ENCODE measurements at regions not wholly inside any gene's neighbourhood (a gene's known extent, or its start where the extent isn't known, plus 50 kb on each side); places are given as distances from the start of the nearest gene placed in this dataset.

- intact Hi-C loops (cut with DNase I): loop anchor here (5.0 kb wide), 3 partner anchors 77 to 277 kb away; no protein-coding TSS in a partner anchor
- ATAC-seq: no peak
Measured at GRCh38 chr11:130729678-130730300, 186.5 kb downstream of the SNX19 start.

DNA sequence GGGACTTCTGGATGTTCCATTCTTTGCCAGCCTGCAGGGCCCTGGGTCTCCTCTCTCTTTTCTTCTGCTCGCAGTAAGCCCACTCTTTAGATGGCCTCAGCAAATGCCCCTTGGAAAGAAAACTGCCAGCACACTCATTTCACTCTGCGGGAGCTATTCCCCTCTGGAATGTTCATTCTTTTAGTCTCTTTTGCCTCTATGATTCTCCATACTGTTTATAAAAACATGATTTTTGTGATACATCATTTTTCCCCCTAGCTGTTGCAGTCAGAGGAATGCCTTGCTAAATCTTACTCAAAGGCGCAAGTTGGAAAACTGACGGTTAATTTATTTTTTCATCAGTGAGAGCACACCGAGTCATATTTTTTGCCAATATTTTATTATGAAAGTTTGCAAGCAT lies 184.9 kb downstream of the SNX19 start:
- intact Hi-C loops (cut with DNase I): no loop called here
- ATAC-seq (no peak), DNase-seq (ENCODE audit: missing footprints) (no peak)

More at GRCh38 chr11:130729678-130730300, 186.5 kb downstream of the SNX19 start:
- no peak for DNase-seq (ENCODE audit: missing footprints)

DNA sequence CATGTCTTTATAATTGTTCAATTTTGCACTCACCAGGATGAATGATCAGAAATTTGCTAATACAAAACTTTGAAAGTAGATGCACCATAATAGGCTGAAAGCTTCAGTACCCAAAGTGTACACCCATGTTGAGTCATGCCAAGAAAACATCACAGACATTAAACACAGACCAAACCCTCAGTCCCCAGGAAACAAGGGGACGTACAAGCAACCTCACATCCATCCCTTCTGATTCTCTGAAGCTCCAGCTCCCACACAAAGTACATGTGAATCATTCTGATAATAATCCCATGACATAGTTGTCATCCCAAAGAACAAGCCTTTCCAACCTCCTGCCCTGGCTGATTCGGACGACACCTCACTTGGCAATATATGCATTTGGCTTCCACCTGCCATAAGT lies 183.8 kb downstream of the SNX19 start:
- ATAC-seq (no peak), DNase-seq (ENCODE audit: missing footprints) (no peak)
- intact Hi-C loops (cut with DNase I): no loop called here

DNA sequence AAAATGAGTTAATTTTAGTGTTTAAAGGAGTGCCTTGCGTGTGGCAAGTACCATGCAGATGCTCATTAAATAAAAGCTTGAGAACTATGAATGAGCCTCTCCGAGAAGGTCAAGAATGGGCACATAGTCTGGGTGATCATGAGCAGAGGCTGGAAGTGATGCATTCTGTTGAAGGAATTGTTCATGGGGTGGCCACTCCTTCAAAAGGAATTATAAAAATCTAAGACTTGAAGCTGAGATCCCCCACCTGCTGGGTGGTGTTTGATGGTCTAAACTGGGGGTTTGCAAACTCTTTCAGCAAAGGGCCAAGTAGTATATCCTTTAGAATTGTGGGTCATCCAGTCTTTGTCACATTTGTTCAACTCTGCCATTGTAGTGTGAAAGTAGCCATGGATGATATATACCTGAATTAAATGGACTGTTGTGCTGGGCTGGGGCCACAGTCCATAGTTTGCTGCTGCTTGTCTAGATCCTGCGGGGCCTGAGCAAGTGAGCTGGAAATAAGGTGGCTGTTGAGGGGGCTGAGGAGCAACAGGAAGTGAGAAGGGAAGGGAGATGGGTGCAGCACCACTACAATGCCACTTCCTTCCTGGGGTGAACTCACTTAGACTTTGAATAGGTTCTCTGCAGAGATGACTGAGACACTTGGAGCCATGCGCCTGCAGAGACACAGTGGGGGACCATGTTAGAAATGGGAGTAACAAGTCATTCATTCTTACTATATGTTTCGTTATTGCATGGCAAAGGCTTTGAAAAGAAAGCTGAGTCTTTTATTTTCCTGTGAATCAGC lies 179.0 kb downstream of the SNX19 start:
- no peak for ATAC-seq
- intact Hi-C loops (cut with DNase I): loop anchor here (5.0 kb wide), 3 partner anchors 60 to 210 kb away; no protein-coding TSS in a partner anchor
- no peak for DNase-seq (ENCODE audit: missing footprints)

DNA sequence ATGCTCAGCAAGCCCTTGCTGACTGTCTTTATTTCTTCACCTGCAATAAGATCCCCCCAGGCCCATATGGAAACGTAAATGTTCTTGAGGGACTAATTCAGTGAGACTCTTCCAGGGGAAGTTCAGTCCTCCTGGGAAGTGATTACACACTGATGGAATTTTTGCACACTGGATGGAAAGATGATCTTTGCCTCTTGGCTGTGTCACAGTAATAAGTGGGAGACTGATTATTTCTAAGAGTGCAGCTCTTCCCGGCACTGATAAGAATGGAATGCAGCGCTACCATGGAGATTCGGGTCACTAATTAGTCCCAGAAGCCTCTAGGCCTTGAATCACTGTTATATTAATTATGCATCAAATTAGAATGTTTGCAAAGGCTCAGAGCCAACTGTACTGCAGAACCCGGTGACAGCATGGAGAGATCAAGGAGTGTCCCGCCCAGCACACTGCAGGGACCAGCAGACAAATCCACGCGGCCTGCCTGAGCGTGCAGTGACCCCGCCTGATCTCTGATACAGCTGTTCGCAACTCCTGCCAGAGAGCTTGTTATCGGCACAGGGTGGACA lies 178.3 kb downstream of the SNX19 start:
- intact Hi-C loops (cut with DNase I): loop anchor here (5.0 kb wide), 3 partner anchors 61 to 211 kb away; no protein-coding TSS in a partner anchor
- ATAC-seq (peak; percentile 97), DNase-seq (ENCODE audit: missing footprints) (peak; percentile 82)

DNA sequence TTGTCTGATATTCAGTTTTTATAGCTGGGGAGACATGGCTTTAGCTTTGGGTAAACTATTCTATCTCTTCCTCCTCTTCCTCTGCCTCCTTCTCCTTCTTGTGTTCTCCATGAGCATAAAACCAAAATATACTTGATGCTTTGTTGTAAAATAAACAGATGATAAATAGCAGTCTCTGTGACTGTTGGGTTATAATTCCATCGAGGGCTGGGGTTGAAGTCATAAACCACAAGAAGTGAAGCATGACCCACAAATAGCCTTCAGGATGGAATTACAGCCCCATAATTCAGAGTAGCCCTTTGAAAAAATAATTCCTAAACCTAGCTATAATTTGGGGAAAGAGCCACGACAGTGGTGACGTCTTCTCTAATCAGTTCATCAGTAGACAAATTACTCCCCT lies 177.7 kb downstream of the SNX19 start:
- DNase-seq (ENCODE audit: missing footprints) (no peak), ATAC-seq (no peak)
- intact Hi-C loops (cut with DNase I): loop anchor here (5.0 kb wide), 3 partner anchors 61 to 211 kb away; no protein-coding TSS in a partner anchor

GRCh38 chr11:130740819-130741218 lies 175.5 kb downstream of the SNX19 start:
- ATAC-seq (no peak), DNase-seq (ENCODE audit: missing footprints) (no peak)
- intact Hi-C loops (cut with DNase I): no loop called here

- ATAC-seq (no peak), DNase-seq (ENCODE audit: missing footprints) (no peak)
- intact Hi-C loops (cut with DNase I): no loop called here
Measured at GRCh38 chr11:130744794-130745193, 171.5 kb downstream of the SNX19 start.

- no peak for ATAC-seq
- intact Hi-C loops (cut with DNase I): no loop called here
- DNase-seq (ENCODE audit: missing footprints): no peak
Measured at GRCh38 chr11:130749216-130749615, 167.1 kb downstream of the SNX19 start.

GRCh38 chr11:130760515-130761125 lies 155.7 kb downstream of the SNX19 start:
- ATAC-seq: no peak
- intact Hi-C loops (cut with DNase I): no loop called here
- no peak for DNase-seq (ENCODE audit: missing footprints)

- DNase-seq (ENCODE audit: missing footprints) (no peak), ATAC-seq (no peak)
- intact Hi-C loops (cut with DNase I): no loop called here
Measured at GRCh38 chr11:130761560-130762220, 154.6 kb downstream of the SNX19 start.

GRCh38 chr11:130762638-130763037 lies 153.6 kb downstream of the SNX19 start:
- intact Hi-C loops (cut with DNase I): no loop called here
- DNase-seq (ENCODE audit: missing footprints) (no peak), ATAC-seq (no peak)

GRCh38 chr11:130763087-130763980 lies 152.9 kb downstream of the SNX19 start:
- intact Hi-C loops (cut with DNase I): no loop called here
- ATAC-seq: no peak
- no peak for DNase-seq (ENCODE audit: missing footprints)

- intact Hi-C loops (cut with DNase I): no loop called here
- DNase-seq (ENCODE audit: missing footprints) (no peak), ATAC-seq (no peak)
Measured at GRCh38 chr11:130765406-130765805, 150.9 kb downstream of the SNX19 start.

GRCh38 chr11:130765951-130766649 lies 150.2 kb downstream of the SNX19 start:
- intact Hi-C loops (cut with DNase I): no loop called here
- ATAC-seq (no peak), DNase-seq (ENCODE audit: missing footprints) (no peak)

DNA sequence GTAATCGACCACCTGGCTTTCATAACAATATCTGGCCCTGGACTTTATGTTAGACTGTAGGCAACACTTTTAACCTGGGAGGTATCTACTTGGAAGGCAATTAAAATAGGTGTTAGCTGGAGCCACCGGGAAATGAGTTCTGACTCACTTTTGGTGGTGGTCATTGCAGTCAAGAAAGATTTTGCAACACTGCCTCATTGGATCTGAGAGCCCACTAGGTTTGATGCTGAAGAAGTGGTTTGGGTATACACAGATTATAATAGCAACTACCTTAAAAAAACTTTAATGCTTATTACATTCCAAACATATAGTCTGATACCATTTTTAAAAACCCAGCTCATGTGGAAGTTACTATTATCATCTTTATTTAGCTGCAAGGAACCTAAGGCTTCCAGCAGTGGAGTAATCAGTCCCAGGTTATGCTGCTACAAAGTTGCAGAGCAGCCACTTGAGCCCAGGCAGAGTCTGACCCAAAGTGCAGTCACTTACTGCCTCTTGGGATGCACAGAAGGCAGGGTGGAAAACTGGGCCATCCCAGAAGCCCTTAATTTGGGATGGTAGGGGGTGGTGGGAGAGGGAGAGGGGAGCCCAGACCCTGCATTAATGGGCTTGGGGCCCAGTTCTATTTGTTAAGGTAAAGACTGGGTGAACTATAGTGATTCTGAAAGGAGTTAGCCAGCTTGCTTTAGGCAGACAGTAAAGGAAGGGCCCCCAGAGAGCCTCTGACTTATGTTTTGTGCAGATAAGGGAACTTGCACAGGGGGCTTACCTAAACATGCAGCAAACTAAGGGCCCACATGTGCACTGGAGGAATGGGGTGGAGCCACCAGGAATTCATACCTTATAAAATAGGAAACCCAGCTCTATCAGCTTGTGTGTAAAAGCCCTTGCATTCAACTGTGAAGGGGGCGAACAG lies 149.4 kb downstream of the SNX19 start:
- intact Hi-C loops (cut with DNase I): no loop called here
- no peak for DNase-seq (ENCODE audit: missing footprints)
- ATAC-seq: no peak
